CMK (cell line): ENCODE measurements at regions not wholly inside any gene's neighbourhood (a gene's known extent, or its start where the extent isn't known, plus 50 kb on each side); places are given as distances from the start of the nearest gene placed in this dataset.
"Not testable (repeated sequence)": the region's sequence is repeated elsewhere in the genome, so short reads cannot be mapped to it uniquely, and the experiment has no call there.

ENCODE experiments used
- DNase-seq: peaks from one replicate; pipeline ENCODE4 v3.0.0-alpha.2; 2010; ENCODE audit warnings: low read depth

DNA sequence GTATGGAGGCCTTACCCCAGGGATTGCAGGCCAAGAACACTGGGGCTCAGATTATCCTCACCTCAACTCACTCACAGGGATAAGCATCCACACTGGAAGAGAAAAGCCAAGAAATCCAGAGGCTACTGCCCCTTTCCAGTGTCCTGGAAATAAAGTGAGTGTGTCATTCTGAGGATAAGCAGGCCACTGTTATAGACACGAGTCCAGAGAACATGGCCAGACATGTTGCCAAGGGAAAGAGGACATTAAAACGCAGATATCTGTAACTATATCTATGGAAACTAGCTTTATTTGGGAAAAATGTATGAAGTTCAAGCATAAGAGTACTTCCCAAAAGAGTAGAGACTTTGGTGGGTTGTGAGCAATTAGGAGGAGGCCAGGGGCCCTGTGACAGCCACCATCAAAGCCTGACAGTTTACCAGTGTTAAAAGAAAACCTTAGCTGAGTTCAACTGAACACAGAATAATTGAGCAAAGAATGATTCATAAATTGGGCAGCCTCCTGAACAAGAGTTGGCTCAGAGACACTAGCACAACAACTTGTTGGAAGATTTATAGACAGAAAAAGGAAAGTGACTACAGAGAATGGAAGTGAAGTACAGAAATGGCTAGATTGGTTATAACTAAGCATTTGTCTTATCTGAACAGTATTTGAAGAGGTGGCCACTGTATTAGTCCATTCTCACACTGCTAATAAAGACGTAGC, 1222.2 kb downstream of the STIM2 start:
- DNase-seq: no peak

DNA sequence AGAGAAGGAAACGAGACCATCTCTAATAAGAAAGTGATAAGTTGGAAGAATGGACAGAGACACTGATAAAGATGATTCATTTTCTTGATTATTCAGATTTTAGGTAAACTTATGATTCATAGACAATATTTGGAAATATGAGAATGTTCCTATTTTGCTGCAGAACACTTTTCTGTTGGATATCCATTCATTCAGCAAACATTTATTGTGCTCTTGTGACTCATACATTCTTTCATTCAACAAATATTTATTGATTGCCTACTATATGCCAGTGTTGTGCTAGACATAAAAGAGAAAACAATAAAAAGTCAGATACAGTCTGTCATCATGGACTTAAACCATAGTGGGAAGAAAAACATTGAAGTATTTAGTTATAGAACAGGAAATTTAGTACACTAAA, 1232.0 kb downstream of the STIM2 start:
- DNase-seq: no peak

DNA sequence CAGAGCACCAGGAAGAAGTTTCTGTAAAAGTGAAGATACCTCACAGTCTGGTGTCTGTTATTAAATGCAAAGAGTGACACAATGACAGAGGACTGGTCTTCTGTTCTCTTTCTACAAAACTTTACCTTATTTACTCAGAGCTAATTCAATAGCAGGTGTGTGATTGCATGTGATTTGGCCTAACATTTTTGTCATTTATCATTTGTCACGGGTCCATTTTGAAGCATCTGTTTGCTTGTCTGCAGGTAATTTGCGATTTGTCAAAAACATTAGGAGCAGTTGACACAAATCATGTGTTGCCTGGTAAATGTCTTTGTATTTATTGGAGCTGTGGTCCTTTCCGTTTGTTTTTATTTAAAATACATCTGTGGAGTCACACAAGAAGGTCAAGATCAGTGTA, 1232.4 kb downstream of the STIM2 start:
- no peak for DNase-seq

DNA sequence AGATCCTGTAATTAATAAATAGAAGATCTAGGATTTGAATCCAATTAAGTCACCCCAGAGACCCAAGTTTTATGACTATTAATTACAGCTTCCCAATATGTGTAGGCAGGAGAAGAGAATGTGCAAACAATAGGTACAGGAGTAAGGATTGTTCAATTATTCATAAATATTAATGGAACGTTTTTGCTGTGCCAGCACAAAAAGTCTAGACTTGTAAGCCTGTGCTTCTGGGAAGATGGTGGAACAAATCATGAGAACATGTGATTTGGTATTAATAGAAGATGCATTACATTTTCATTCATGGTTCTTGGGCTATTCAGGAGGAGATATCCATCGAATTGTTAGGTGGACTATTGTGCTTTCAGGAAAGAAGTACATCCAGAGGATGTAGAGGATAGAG, 1240.9 kb downstream of the STIM2 start:
- DNase-seq: no peak

DNA sequence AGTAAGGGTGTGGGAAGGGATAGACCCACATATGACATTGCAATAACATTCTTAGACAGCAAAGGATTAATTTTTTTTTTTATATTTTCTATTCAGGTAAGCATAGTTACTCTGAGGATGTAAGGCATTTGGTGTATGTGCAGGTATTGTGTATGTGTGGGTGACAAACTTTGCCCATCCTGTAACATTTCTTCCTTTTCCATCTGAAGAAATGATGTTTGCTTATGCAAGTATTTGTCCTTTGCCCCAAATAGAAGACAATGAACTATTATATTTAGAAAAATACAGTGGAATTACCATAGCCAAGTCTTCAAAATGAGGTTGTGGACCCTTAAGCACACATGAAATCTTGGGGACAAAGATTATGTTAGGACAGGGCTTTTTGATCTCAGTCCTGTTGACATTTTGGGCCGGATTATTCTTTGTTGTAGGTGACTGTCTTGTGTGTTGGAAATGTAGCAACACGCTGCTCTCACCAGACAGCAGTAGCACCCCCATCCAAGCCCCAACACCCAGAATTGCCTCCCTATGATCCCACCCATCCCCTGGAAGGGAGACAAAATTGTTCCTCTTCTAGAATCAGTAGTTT, 1244.7 kb downstream of the STIM2 start:
- no peak for DNase-seq

DNA sequence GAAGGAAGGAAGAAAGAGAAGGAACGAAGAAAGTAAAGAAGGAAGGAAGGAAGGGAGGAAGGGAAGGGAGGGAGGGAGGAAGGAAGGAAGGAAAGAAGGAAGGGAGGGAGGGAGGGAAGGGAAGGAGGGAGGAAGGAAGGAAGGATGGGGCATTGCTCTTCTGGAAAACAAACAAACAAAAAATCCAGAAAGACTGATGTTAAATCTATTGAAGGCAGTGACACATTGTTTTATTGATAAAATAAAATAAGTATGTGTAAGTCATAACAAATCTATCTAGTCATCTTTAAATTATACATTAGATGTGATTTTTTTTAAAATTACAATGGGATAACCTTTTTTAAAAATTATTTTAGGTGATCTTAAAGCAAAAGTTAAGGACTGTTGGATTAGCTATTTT, 1245.5 kb downstream of the STIM2 start:
- no peak for DNase-seq

DNA sequence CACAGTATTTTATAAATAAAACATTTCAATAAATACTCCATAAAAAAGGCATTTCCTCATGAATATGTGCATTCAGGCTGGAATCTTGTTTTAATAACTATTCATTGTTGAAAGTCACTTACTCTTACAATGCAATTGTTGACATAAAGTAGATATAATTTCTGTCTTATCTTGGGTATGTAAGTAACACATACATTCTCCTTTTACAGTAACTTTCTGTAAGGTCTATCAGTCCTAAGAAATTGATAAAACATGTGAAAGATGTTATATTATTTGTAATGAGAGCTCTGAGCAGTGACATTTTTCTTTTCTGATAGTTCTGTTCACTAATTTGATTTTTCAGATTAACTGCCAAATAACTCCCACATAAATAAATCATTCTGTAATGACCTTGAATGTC, 1249.2 kb downstream of the STIM2 start:
- no peak for DNase-seq

DNA sequence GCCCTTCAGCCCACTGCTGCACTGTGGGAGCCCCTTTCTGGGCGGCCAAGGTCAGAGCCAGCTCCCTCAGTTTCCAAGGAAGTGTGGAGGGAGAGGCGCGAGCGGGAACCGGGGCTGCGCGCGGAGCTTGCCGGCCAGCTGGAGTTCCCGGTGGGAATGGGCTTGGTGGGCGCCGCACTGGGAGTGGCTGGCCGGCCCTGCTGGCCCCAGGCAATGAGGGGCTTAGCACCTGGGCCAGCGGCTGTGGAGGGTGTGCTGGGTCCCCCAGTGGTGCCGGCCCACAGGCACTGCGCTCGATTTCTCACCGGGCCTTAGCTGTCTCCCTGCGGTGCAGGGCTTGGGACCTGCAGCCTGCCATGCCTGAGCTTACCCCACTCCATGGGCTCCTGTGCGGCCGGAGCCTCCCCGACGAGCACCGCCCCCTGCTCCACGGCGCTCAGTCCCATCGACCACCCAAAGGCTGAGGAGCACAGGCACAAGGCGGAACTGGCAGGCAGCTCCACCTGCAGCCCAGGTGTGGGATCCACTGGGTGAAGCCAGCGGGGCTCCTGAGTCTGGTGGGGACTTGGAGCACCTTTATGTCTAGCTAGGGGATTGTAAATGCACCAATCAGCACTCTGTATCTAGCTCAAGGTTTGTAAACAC, 1252.2 kb downstream of the STIM2 start:
- DNase-seq: not testable (repeated sequence)

DNA sequence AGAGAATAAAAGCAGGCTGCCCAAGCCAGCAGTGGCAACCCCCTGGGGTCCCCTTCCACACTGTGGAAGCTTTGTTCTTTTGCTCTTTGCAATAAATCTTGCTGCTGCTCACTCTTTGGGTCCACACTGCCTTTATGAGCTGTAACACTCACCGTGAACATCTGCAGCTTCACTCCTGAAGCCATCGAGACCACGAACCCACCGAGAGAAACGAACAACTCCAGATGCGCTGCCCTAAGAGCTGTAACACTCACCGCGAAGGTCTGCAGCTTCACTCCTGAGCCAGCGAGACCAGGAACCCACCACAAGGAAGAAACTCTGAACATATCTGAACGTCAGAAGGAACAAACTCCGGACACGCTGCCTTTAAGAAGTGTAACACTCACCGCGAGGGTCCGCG, 1252.9 kb downstream of the STIM2 start:
- not testable (repeated sequence) for DNase-seq

DNA sequence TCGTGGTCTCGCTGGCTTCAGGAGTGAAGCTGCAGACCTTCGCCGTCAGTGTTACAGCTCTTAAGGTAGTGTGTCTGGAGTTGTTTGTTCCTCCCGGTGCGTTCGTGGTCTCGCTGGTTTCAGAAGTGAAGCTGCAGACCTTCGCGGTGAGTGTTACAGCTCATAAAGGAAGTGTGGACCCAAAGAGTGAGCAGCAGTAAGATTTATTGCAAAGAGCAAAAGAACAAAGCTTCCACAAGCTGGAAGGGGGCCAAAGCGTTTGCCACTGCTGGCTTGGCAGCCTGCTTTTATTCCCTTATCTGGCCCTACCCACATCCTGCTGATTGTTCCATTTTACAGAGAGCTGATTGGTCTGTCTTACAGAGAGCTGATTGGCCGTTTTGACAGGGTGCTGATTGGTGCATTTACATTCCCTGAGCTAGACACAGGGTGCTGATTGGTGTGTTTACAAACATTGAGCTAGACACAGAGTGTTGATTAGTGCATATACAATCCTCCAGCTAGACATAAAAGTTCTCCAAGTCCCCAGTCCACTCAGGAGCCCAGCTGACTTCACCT, 1256.0 kb downstream of the STIM2 start:
- DNase-seq: not testable (repeated sequence)

DNA sequence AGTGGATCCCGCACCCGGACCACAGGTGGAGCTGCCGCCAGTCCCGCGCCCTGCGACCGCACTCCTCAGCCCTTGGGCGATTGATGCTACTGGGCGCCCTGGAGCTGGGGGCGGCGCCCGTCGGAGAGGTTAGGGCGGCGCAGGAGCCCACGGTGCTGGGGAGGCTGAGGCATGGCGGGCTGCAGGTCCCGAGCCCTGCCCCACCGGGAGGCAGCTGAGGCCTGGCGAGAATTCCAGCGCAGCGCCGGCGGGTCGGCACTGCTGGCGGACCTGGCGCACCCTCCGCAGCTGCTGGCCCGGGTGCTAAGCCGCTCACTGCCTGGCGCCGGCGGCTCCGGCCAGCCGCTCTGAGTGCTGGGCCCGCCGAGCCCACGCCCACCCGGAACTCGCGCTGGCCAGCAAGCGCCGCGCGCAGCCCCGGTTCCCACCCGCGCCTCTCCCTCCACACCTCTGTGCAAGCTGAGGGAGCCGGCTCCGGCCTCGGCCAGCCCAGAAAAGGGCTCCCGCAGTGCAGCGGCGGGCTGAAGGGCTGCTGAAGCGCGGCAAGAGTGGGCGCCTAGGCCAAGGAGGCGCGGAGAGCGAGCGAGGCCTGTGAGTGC, 1256.5 kb downstream of the STIM2 start:
- no peak for DNase-seq

DNA sequence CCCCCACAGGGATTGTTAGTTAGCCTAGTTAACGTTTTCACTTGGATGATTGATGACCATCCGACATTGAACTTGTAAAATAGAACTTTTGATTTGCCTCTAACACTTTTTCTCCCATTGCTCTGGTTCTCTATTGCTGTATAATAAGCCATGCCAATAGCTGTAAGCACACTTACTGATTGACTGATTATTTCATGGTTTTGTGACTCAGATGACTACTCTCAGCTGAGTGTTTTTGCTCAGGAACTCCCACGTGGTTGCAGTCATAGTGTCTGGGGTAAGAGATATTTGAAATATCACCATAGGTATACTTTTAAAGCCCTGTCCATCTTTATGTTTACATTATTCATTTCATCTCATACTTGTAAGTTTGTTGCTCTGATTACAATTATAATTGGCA, 1285.5 kb downstream of the STIM2 start:
- DNase-seq: no peak

DNA sequence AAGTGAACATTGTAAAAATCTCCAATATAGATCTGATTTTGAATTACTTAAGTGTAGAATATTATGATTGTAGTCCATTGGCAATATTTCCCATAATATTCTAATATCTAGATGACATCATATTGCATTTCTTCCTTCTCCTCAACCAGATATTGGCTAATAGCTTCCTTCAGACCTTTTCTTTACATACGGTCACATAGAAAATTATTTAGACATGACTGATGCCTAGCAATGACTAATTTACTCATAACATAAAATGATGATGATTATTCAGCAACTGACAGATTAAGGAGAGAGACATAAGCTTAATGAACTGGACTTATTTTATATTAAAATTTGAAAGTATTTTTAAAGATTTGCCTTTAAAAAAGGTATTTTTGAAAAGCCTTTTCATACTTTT, 1287.6 kb downstream of the STIM2 start:
- DNase-seq: no peak

DNA sequence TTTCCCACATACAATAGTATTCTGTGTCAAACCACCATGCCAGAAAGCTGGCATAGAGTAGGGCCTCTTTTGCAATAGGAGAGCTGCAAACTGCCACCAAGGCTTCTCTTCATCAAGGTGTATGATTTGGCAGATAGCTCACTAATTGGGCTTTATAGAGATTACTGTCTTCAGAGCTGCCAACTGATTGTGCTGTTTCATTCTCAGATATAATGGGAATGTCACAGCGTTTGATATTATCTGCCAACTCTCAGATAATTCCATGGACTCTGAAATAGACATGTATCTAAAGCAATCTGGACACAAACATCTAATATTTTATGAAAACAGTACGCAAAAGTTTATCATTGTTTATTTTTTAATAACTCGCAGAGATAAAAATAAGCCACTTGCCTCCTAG, 1289.1 kb downstream of the STIM2 start:
- DNase-seq: no peak

DNA sequence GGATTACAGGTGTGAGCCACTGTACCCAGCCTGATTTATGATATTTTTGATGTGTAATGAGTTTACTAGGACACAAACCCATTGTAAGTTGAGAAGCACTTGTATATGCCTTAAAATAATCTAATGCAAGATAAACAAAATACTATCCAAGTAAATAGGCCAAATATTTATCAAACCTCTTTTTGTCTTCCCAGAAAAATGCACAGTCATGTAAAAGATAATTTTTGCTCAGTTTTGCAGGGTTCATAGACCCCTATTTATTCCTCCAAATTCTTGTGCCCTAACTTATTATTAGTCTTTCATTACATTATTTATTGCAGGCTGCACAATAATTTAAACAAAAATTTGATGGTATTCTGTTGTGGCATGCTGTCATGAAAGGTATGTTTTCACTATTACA, 1290.7 kb downstream of the STIM2 start:
- no peak for DNase-seq

DNA sequence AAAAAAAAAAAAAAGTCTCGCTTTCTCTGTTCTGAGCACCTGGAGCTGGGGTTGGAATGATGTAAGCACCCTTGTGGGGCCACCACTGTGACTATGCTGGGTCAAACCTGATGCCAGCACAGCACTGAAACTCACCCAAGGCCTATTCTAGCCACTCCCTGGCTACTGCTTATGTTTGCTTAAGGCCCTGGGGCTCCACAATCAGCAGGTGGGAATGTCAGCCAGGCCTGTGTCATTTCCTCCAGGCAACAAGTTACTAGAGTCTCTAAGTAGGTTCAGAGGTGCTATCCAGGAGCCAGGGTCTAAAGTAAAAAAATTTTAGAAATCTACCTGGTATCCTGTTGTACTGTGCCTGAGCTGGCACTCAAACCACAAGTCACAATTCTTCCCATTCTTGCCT, 1306.8 kb downstream of the STIM2 start:
- DNase-seq: no peak

DNA sequence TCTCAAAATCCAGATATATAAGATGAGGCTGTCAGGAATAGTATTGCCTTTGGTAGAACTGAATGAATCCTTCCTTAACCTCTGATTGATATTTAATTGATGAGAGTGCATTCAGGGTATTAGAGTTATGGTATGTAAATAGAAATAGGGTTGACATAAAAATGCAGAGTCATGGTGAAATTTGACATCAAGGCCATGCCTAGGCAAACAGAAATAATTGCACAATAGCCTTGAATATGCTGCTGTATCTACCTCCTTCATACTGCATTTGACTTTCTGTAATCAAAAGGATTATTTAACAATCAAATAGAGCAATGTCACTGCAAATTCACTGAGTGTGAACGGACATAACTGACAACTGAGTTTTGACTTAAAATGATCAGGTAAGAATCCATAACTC, 1316.3 kb downstream of the STIM2 start:
- DNase-seq: no peak

DNA sequence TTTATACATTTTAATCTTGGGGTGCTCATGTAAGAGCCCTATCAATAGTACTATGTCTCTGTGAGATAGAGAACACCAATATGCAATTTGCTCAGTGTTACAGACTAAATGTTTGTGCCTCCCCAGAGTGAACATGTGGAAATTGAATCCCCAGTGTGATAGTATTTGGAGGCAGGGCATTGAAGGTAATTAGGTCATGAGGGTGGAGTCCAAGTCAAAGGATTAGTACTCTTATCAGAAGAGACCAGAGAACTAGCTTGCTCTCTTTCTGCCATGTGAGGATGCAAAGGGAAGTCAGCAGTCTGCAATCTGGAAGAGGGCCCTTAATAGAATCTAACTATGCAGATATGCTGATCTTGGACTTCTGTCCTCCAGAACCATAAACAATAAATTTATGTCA, 1317.0 kb downstream of the STIM2 start:
- DNase-seq: peak; percentile 15

DNA sequence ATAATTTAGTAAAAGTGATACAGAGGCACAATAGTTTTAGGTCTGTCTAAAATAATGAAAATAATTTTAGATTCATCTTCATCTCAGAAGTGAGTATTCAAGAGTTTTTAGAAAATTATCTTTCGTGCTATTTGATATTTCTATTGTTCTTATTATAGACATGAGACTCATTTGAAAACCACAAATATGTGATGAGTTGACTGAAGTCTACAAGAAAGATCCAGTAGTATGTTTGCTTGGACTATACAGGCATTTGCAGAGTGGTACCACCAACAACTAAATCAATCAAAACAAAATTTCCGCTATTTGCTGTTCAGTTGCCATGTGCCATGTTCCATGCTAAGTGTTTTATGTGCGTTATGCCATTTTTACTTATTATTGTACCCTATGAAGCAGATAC, 1318.5 kb downstream of the STIM2 start:
- DNase-seq: no peak

DNA sequence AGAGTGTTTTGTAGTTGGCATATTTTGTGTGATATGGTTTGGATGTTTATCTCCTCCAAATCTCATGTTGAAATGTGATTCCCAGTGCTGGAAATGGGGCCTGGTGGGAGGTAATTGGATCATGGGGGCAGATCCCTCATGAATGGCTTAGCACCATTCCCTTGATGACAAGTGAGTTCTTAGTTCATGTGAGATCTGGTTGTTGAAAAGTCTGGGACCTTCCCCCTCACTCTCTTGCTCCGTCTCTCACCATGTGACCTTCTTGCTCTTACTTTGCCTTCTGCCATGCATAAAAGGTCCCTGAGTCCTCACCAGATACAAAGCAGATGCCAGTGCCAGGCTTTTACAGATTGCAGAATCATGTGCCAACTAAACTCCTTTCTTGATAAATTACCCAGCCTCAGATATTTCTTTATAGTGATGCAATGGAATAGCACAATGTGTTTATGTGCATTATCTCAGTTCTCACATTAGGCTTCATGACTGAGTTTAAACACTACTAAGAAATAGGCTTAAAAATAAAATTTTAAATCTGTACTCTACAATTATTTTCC, 1348.8 kb downstream of the STIM2 start:
- DNase-seq: no peak

DNA sequence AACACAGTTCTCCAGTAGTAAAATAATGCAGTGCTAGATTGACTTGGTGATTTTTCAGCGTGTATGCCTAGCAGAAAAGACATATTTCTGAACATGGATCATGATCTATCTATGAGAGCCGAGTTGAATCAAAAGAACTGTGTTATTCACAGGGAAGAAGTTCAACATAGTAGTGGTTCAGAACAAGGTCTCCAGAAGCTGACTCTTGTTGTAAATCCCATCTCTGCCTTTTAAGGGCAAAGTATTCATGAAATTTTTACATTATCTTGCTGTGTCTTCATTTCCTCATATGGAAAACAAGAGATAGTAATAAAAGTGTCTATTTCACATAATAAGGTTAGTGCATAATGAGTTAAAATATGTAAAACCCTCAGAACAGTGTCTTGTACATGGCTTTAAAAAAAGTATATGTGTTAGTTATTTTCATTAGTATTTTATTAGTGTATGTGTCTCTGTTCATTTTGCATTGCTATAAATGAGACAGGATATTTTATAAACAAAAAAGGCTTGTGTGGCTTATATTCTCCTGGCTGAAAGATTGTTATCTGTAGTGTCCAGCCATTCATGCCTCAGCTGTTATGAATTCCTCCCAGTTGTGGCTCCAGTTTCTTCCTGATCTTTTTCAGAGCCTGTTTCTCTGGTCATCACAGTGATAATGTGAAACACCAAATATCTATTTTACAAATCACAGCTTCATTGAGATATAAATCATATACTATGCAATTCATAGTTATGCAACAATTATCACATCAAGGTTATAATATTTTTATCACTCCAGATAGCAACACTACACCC, 1351.2 kb downstream of the STIM2 start:
- no peak for DNase-seq

DNA sequence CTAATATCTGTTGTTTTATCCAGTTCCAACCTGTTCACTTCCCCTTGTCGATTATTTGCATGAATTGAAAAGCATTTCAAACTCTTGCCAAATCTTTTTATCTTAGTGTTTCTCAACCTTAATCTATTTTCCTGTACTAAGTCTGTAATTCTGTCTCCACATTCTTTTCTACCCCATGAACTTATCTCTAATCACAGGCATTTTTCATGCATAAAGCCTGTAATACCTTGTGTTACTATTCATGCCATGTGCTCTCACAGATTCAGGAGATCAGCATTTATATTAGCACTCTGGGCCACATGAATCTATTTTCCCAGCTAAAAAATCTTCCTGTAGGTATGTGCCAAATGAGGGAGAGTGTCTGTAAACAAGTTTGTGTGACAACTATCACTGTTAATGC, 1360.9 kb downstream of the STIM2 start:
- DNase-seq: no peak
